Mucosa of rectum (tissue), 2 donors: ENCODE measurements at regions not wholly inside any gene's neighbourhood (a gene's known extent, or its start where the extent isn't known, plus 50 kb on each side); places are given as distances from the start of the nearest gene placed in this dataset.
A peak's percentile ranks its signal among the peaks of the same experiment; 100 is the strongest.

Experiments used
- H3K27ac ChIP-seq, 2 donors: one replicate each; pipeline ENCODE4 v1.7.0; 2013; ENCODE audit warnings: inconsistent platforms in 2 of 2, low read depth in 2 of 2, low read length in 2 of 2
- H3K27me3 ChIP-seq, 2 donors: one replicate each; pipeline ENCODE4 v1.7.0; 2013; ENCODE audit warnings: low read length in 2 of 2; ENCODE audit not compliant: control insufficient read depth in 2 of 2, insufficient read depth in 2 of 2
- H3K36me3 ChIP-seq, 2 donors: one replicate each; pipeline ENCODE4 v1.7.0; 2013; ENCODE audit warnings: low read length in 2 of 2; ENCODE audit not compliant: control insufficient read depth in 2 of 2, insufficient read depth in 2 of 2
- H3K4me1 ChIP-seq, 2 donors: one replicate each; pipeline ENCODE4 v1.7.0; 2013; ENCODE audit warnings: low read length in 2 of 2, mild to moderate bottlenecking in 1 of 2; ENCODE audit not compliant: control insufficient read depth in 2 of 2, insufficient read depth in 2 of 2
- H3K4me3 ChIP-seq, 2 donors: one replicate each; pipeline ENCODE4 v1.7.0; 2013; ENCODE audit warnings: low read length in 2 of 2
- H3K9ac ChIP-seq, 2 donors: one replicate each; pipeline ENCODE4 v1.7.0; 2013; ENCODE audit warnings: low read length in 2 of 2, low read depth in 1 of 2, mild to moderate bottlenecking in 1 of 2
- H3K9me3 ChIP-seq, 2 donors: one replicate each; pipeline ENCODE4 v1.7.0; 2013; ENCODE audit warnings: low read length in 2 of 2; ENCODE audit not compliant: control insufficient read depth in 2 of 2
- donor health status: healthy.
- donor health status: Normal muscosa, but diverticular disease.

DNA sequence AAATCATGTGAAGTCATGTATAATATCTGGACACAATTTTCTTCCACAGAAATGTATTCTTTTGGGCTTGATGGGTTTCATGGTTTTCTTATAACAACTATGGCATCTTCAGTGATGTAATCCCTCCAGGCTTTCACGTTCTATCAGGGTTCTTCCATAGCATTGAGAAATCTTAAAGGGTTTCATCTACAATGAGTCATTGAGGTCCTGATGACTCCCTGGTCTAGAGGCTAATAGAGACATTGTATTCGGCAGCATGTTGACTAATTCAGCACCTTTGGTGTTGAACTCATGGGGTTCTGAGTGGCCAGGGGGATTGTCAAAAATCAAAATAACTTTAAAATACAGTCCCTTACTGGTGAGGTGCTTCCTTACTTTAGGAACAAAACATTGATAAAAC, 614.0 kb upstream of the CRIM1 start:
- no peak overlapping the region for H3K4me3 ChIP-seq
- H3K36me3 ChIP-seq = no peaks in the 10 kb centered on the region

DNA sequence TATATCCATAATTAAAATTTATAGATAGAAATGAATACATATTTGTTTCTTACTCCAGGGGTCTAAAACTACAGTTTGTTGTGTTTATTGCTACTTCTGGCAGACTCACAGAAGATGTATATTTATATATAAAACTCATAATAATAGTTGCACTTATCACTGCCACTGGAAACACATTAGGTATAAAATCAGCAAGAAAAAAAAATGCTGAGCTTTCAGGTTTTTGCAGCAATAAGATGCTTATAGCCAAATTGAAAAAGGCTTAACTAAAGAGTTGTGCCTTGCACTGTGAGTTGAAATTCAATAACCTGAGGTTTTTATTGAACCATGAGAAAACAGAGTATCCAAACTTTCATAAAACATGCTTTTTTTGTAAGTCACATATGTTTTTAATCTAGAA, 623.9 kb upstream of the CRIM1 start:
- Histone ChIP-seq H3K4me3 (no peak overlapping the region), H3K9ac (no peak overlapping the region), H3K9me3 (no peaks in the 10 kb centered on the region), H3K36me3 (no peaks in the 10 kb centered on the region), H3K27me3 (no peaks in the 10 kb centered on the region), H3K4me1 (no peaks in the 10 kb centered on the region), H3K27ac (no peak overlapping the region)

More for the DNA sequence above, 614.0 kb upstream of the CRIM1 start:
- Histone ChIP-seq H3K4me1 (no peaks in the 10 kb centered on the region), H3K9ac (no peak overlapping the region), H3K27me3 (no peaks in the 10 kb centered on the region), H3K27ac (no peak overlapping the region), H3K9me3 (peaks cover 0 to 2% of the 10 kb centered on the region in 2 donors)

DNA sequence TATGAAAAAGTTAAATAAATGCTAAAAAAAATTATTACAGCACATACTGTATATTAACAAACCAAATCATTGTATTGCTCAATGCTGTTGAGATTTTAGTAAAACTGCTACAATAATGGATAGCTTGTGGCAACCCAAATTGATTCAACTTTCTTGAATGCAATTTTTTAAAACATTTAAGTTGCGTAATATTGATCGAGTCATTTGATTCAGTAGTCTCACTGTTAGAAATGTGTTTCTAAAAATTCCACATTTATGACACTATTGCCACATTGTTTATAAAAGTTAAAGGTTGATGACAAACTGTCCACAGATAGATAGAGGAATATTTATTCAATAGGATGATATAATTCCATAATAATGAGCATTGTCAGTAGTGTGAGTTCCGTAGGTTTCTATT, 640.7 kb upstream of the CRIM1 start:
- no peaks in the 10 kb centered on the region for H3K27me3 ChIP-seq
- no peak overlapping the region for H3K4me3 ChIP-seq
- H3K36me3 ChIP-seq = no peaks in the 10 kb centered on the region
- no peak overlapping the region for H3K9ac ChIP-seq
- H3K27ac ChIP-seq = no peak overlapping the region
- H3K9me3 ChIP-seq = no peaks in the 10 kb centered on the region
- H3K4me1 ChIP-seq = no peaks in the 10 kb centered on the region

DNA sequence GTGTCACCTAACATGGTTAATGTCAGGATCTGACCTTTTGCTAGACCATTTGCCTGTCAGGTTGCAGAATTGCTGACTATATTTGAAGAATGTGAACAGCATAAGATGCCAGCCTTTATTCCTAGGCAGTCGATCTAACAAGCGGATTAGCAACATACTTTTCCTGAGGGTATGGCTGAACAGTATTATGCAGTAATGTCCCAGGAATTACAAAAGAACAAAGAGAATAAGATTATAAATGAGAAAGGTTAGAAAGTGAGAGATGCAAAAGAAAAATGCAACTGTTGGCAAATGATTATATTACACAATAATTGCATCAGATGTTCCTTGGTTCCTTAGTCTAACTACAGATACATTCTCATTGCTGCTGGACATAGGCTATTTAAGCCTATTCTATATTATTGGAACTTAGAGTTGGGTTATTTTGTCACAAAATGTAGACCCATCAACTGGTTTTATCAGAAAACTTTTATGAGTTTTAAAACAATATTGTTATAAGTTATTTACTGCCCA, 647.1 kb upstream of the CRIM1 start:
- Histone ChIP-seq H3K9ac (no peak overlapping the region), H3K27ac (no peak overlapping the region), H3K27me3 (no peaks in the 10 kb centered on the region), H3K4me3 (no peak overlapping the region), H3K4me1 (no peaks in the 10 kb centered on the region), H3K9me3 (no peaks in the 10 kb centered on the region), H3K36me3 (no peaks in the 10 kb centered on the region)

DNA sequence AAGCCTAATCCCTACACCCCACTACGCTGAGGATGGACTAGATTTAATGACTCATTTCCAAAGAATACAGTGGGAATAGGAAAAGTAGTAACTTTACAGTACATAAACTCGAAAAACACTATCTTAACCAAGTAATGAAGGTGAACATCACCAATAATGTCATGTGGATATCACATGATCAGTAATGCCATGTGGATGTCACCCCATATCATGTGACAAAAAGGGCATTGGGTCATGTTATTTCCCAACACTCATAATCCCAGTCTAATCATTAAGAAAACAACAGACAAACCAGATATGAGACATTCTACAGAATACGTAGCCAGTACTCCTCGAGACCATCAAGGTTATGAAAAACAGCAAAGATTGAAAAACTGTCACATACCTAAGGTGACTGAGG, 667.3 kb upstream of the CRIM1 start:
- H3K9ac ChIP-seq = no peak overlapping the region
- H3K27ac ChIP-seq = no peak overlapping the region
- H3K4me3 ChIP-seq = no peak overlapping the region
- H3K9me3 ChIP-seq = no peaks in the 10 kb centered on the region
- no peaks in the 10 kb centered on the region for H3K36me3 ChIP-seq
- H3K4me1 ChIP-seq = no peaks in the 10 kb centered on the region
- no peaks in the 10 kb centered on the region for H3K27me3 ChIP-seq

DNA sequence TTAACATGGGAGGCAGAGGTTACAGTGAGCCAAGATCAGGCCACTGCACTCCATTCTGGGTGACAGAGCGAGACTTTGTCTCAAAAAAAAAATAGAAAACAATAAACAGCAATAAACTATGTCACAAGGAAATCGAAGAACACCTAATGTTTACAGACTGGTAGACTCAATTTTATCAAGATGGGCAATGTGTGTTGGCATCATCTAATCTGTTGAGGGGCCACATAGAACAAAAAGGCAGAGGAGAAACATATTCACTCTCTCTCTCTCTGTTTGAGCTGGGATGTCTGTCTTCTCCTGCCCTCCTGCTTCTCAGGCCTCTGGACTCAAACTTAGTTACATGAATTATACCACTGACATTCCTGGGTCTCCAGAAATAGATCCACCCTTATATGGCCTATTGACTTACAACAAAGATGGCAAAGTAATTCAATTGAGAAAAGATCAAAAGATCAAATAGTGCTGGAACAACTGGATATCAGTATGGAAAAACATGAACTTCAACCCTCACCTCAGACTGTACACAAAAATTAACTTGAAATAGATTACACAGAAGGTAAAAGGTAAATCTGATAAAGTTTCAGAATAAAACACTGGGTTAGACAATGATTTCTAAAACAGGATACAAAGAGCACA, 703.8 kb upstream of the CRIM1 start:
- H3K4me1 ChIP-seq = peaks cover 0 to 2% of the 10 kb centered on the region in 2 donors
- peak overlapping the region; percentile 46 to 48 for H3K27ac ChIP-seq
- H3K9ac ChIP-seq = no peak overlapping the region

DNA sequence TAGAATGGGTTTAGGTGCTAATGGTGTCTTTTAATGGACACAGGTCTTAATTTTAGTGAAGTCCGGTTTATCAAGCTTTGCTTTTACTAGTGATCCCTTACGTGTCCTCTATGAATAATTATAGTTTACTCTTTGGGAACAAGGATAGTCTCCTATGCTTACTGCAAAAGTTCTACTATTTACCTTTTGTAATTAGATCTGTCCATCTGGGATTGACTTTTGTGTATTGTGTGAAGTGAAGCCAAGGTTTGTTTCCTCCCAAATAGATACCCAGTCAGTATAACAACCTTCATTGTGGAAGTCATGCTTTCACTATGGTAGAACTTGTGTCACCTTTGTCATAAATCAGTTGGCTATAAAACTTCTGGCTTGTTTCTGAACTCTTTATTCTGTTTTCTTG, 740.9 kb upstream of the CRIM1 start:
- no peak overlapping the region for H3K27ac ChIP-seq
- no peak overlapping the region for H3K4me3 ChIP-seq
- H3K9me3 ChIP-seq = no peaks in the 10 kb centered on the region

More for the DNA sequence above, 703.8 kb upstream of the CRIM1 start:
- no peaks in the 10 kb centered on the region for H3K27me3 ChIP-seq
- no peak overlapping the region for H3K4me3 ChIP-seq
- no peaks in the 10 kb centered on the region for H3K36me3 ChIP-seq
- H3K9me3 ChIP-seq = no peaks in the 10 kb centered on the region

DNA sequence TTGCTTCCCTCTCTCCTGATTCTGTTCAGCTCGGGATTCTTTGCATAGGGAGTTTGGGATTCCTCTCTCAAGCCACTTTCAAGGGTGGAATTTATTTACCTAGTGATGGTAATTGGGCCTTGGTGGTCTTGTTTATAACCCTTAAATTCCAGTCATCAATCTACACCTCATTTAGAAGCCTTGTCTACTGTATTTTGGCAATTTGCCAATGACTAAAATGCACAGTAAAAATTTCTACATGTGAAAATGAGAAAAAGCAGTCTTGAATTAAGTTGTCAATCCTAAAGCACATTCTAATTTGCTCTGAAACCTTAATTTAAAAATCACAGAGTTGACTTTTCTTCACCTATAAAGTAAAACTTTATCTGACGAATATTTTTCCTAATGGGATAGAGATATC, 749.2 kb upstream of the CRIM1 start:
- Histone ChIP-seq H3K27me3 (no peaks in the 10 kb centered on the region), H3K4me1 (no peaks in the 10 kb centered on the region), H3K27ac (no peak overlapping the region), H3K9me3 (no peaks in the 10 kb centered on the region), H3K9ac (no peak overlapping the region), H3K4me3 (no peak overlapping the region), H3K36me3 (no peaks in the 10 kb centered on the region)

More for the DNA sequence above, 740.9 kb upstream of the CRIM1 start:
- H3K27me3 ChIP-seq = no peaks in the 10 kb centered on the region
- H3K9ac ChIP-seq = no peak overlapping the region
- H3K4me1 ChIP-seq = no peaks in the 10 kb centered on the region
- no peaks in the 10 kb centered on the region for H3K36me3 ChIP-seq

DNA sequence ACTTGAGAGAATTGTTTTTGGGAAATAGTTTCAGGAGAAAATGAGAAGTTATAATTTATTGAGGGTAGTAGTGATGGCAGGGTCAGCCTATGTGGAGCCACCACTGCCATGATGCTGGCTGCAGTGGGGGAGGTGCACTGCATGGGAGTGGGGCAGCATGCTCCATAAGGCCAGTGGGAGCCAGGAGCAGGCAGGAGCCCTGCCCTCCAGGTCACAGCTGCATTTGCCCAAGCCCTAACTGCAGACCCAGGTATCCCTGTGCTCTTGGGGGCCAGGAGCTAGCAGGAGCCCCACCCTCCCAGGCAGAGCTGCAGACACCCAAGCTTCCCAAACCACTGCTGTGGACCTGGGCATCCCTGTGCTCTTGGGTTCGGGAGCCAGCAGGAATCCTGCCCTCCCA, 757.3 kb upstream of the CRIM1 start:
- Histone ChIP-seq H3K27ac (no peak overlapping the region), H3K9me3 (no peaks in the 10 kb centered on the region), H3K36me3 (no peaks in the 10 kb centered on the region), H3K4me1 (no peaks in the 10 kb centered on the region), H3K9ac (no peak overlapping the region), H3K27me3 (no peaks in the 10 kb centered on the region), H3K4me3 (no peak overlapping the region)

DNA sequence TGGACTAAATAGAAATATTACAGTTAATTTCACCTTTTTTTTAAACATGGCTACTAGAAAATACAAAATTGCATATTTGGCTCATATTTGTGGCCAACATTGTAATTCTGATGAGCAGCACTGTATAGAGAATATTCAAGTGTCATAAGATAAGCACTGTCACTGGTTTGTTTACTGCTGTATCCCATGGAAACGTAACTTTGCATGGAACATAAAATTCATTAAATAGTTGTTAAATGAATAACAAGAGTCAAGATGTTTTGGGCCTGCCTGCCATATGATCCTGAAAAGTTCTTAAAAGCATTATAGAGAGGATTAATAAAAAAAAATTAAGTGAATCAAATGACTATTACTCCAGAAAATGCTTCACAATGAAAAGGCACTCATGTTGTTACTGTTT, 763.7 kb upstream of the CRIM1 start:
- no peak overlapping the region for H3K4me3 ChIP-seq
- H3K9me3 ChIP-seq = no peaks in the 10 kb centered on the region
- H3K27ac ChIP-seq = no peak overlapping the region
- H3K27me3 ChIP-seq = no peaks in the 10 kb centered on the region
- no peaks in the 10 kb centered on the region for H3K36me3 ChIP-seq
- H3K9ac ChIP-seq = no peak overlapping the region
- no peaks in the 10 kb centered on the region for H3K4me1 ChIP-seq
